BJ (cell line): ENCODE measurements at regions not wholly inside any gene's neighbourhood (a gene's known extent, or its start where the extent isn't known, plus 50 kb on each side); places are given as distances from the start of the nearest gene placed in this dataset.

ENCODE experiments used
- CTCF ChIA-PET: fragments of 350-600 bp; formaldehyde crosslinking; extraction: SDS; loops from one replicate; lab custom pipeline; 2021; ENCODE audit warnings: antibody characterized with exemption, inconsistent platforms; lab: Yijun Ruan, JAX
- POLR2A ChIA-PET: fragments of 300-600 bp; sonication (Branson Sonifier 250); formaldehyde crosslinking; extraction: SDS; loops from one replicate; lab custom pipeline; 2021; ENCODE audit warnings: antibody characterized with exemption; lab: Charles Lee
- DNase-seq: peaks from one replicate; pipeline ENCODE4 v3.0.0-alpha.2; 2011; ENCODE audit warnings: low read depth
- H3K27me3 ChIP-seq: 2 replicates; pipeline ENCODE4 v1.6.0; 2011; ENCODE audit warnings: low read length; ENCODE audit not compliant: control insufficient read depth, insufficient read depth
- H3K36me3 ChIP-seq: 2 replicates; pipeline ENCODE4 v1.5.1; 2011; ENCODE audit warnings: low read length; ENCODE audit not compliant: control insufficient read depth, insufficient read depth
- H3K4me3 ChIP-seq: 2 replicates; pipeline ENCODE4 v1.5.1; 2011; ENCODE audit warnings: low read depth, mild to moderate bottlenecking, control low read depth, low read length
- CTCF ChIP-seq: IDR thresholded peaks from 2 replicates; pipeline ENCODE4 v1.5.1; 2011; ENCODE audit warnings: low read depth, mild to moderate bottlenecking, control low read depth, inconsistent platforms, low read length, moderate library complexity; ENCODE audit not compliant: insufficient read depth

- no peak for TF ChIP-seq CTCF
Measured at GRCh38 chr20:40865095-40865494, 163.5 kb upstream of the TOP1 start.

GRCh38 chr20:40866056-40866455, 162.6 kb upstream of the TOP1 start:
- DNase-seq = no peak
- Histone ChIP-seq H3K27me3 (no peaks in the 10 kb centered on the region), H3K36me3 (no peaks in the 10 kb centered on the region), H3K4me3 (no peak overlapping the region)
- ChIA-PET CTCF (no interaction called here), POLR2A (no interaction called here)
- no peak for TF ChIP-seq CTCF

More at GRCh38 chr20:40865095-40865494, 163.5 kb upstream of the TOP1 start:
- DNase-seq = no peak
- H3K27me3 ChIP-seq = no peaks in the 10 kb centered on the region
- no peaks in the 10 kb centered on the region for H3K36me3 ChIP-seq
- POLR2A ChIA-PET = no interaction called here
- no peak overlapping the region for H3K4me3 ChIP-seq
- CTCF ChIA-PET = interaction anchor here (0.7 to 0.8 kb wide), 2 partner anchors 37 to 869 kb away, joined by 3 read pairs; no protein-coding TSS in a partner anchor

- H3K36me3 ChIP-seq = no peaks in the 10 kb centered on the region
- H3K27me3 ChIP-seq = no peaks in the 10 kb centered on the region
- ChIA-PET CTCF (interaction anchor here (0.7 to 1.8 kb wide), 5 partner anchors 12 to 1944 kb away, joined by 3 to 5 read pairs (median 3); no protein-coding TSS in a partner anchor), POLR2A (interaction anchor here (0.5 kb wide), 1 partner anchor 25 kb away, joined by 3 read pairs; no protein-coding TSS in a partner anchor)
- no peak overlapping the region for H3K4me3 ChIP-seq
- DNase-seq = peak; percentile 75
- no peak for TF ChIP-seq CTCF
Measured at GRCh38 chr20:40868551-40869217, 159.9 kb upstream of the TOP1 start.

GRCh38 chr20:40869218-40870147, 159.1 kb upstream of the TOP1 start:
- H3K27me3 ChIP-seq = no peaks in the 10 kb centered on the region
- ChIA-PET CTCF (interaction anchor here (0.7 to 1.8 kb wide), 5 partner anchors 12 to 1945 kb away, joined by 3 to 5 read pairs (median 3); no protein-coding TSS in a partner anchor), POLR2A (no interaction called here)
- no peaks in the 10 kb centered on the region for H3K36me3 ChIP-seq
- H3K4me3 ChIP-seq = no peak overlapping the region
- DNase-seq = peak; percentile 19
- TF ChIP-seq CTCF = no peak
